ENCODE measurements at regions not wholly inside any gene's neighbourhood (a gene's known extent, or its start where the extent isn't known, plus 50 kb on each side); places are given as distances from the start of the nearest gene placed in this dataset.

DNA sequence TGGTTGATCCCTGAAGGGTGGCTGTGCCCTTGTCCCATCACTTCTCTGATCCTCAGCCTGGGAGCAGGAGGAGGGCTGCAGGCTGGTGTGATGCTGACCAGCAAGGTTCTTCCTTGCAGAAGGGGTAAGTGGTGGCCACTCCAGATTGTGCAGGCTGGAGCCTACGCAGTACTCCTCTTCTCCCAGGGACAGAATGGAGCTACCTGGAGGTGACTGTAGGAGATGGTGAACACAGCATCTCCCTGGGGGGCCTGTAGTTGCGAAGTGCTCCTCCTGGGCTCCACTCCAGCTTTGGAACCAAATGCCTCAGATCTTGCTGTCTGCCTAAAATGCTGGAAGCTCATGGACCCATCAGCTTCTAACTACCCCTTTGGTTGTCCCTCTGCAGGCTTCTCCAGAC lies 323.6 kb upstream of the PODXL start:
- no peak for DNase-seq (ENCODE audit: low spot score)
- in situ Hi-C loops (cut with MboI; ENCODE audit: low sequenced_read_pairs, unreplicated experiment), result no loop called here

GRCh38 chr7:131879424-131879823 lies 323.0 kb upstream of the PODXL start:
- in situ Hi-C loops (cut with MboI; ENCODE audit: low sequenced_read_pairs, unreplicated experiment), result no loop called here
- DNase-seq (ENCODE audit: low spot score), result no peak
- TF ChIP-seq, protein P1, sequence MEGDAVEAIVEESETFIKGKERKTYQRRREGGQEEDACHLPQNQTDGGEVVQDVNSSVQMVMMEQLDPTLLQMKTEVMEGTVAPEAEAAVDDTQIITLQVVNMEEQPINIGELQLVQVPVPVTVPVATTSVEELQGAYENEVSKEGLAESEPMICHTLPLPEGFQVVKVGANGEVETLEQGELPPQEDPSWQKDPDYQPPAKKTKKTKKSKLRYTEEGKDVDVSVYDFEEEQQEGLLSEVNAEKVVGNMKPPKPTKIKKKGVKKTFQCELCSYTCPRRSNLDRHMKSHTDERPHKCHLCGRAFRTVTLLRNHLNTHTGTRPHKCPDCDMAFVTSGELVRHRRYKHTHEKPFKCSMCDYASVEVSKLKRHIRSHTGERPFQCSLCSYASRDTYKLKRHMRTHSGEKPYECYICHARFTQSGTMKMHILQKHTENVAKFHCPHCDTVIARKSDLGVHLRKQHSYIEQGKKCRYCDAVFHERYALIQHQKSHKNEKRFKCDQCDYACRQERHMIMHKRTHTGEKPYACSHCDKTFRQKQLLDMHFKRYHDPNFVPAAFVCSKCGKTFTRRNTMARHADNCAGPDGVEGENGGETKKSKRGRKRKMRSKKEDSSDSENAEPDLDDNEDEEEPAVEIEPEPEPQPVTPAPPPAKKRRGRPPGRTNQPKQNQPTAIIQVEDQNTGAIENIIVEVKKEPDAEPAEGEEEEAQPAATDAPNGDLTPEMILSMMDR (IDR thresholded peaks at IDR 0.05; ENCODE audit: borderline replicate concordance, control extremely low read depth, extremely low read depth, insufficient read depth, missing control alignments), result no peak

More for the DNA sequence above, 323.6 kb upstream of the PODXL start:
- TF ChIP-seq, protein P1 (IDR thresholded peaks at IDR 0.05; ENCODE audit: borderline replicate concordance, control extremely low read depth, extremely low read depth, insufficient read depth, missing control alignments), result no peak

- in situ Hi-C loops (cut with MboI; ENCODE audit: low sequenced_read_pairs, unreplicated experiment), result no loop called here
Measured at GRCh38 chr7:131878777-131879176, 322.3 kb upstream of the PODXL start.

GRCh38 chr7:131873581-131873980 lies 317.2 kb upstream of the PODXL start:
- TF ChIP-seq, protein P1 (IDR thresholded peaks at IDR 0.05; ENCODE audit: borderline replicate concordance, control extremely low read depth, extremely low read depth, insufficient read depth, missing control alignments), result no peak
- in situ Hi-C loops (cut with MboI; ENCODE audit: low sequenced_read_pairs, unreplicated experiment), result no loop called here
- no peak for DNase-seq (ENCODE audit: low spot score)

More at GRCh38 chr7:131878777-131879176, 322.3 kb upstream of the PODXL start:
- TF ChIP-seq, protein P1 (IDR thresholded peaks at IDR 0.05; ENCODE audit: borderline replicate concordance, control extremely low read depth, extremely low read depth, insufficient read depth, missing control alignments), result no peak
- DNase-seq (ENCODE audit: low spot score), result no peak

DNA sequence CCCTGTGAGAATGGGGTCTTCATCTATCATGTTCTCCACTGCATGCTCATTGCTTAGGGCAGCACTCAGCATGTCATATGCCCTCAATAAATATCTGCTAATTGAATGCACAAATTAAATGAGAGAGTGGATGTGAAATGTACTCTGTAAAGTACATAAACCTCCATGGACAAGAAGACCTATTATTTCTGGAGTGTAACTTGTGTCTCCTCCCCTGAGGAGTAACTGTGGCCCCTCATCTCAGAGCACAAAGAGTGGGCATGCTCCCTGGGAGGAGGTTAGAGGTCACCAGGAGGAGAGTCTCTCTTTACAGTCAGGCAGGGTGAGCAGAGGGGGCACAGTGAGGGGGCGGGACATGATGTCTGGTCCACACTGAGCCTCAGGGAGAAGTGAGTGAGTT lies 313.6 kb upstream of the PODXL start:
- no peak for DNase-seq (ENCODE audit: low spot score)

DNA sequence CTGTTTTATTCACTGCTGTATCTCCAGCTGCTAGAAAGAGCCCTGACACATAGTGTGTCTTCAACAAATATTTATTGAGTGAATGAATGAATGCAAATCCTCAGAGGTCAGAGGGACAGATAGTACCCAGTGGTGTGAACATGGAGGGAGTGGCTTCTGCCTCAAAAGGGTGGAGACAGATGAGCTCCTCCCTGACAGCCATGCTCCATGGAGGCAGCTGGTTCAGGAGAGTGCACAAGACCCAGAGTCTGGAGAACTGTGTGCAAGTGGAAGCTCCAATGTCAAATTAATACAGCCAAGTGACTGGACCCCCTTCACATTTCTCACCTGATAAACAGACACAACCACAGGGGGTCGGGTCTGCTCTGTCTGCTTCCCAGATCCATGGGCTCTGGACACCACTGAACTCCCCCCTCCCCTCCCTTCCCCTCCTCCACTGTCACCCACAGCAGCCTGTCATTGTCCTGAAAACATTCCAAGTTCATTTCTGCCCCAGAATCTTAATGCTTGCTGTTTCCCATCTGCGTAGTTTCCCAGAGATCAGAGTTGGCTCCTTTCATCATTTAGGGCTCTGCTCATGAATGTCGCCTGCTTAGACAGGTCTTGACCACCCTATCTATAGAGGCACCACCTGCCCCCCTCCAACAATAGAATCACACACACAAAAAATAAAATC lies 312.9 kb upstream of the PODXL start:
- DNase-seq (ENCODE audit: low spot score), result no peak
- TF ChIP-seq, protein P1 (IDR thresholded peaks at IDR 0.05; ENCODE audit: borderline replicate concordance, control extremely low read depth, extremely low read depth, insufficient read depth, missing control alignments), result no peak
- in situ Hi-C loops (cut with MboI; ENCODE audit: low sequenced_read_pairs, unreplicated experiment), result no loop called here

More for the DNA sequence above, 313.6 kb upstream of the PODXL start:
- in situ Hi-C loops (cut with MboI; ENCODE audit: low sequenced_read_pairs, unreplicated experiment), result no loop called here
- TF ChIP-seq, protein P1 (IDR thresholded peaks at IDR 0.05; ENCODE audit: borderline replicate concordance, control extremely low read depth, extremely low read depth, insufficient read depth, missing control alignments), result no peak

All from GM13976 (cell line).